Islet of Langerhans (tissue), 1 donor: ENCODE measurements at regions not wholly inside any gene's neighbourhood (a gene's known extent, or its start where the extent isn't known, plus 50 kb on each side); places are given as distances from the start of the nearest gene placed in this dataset.

ENCODE experiments used
- FAIRE-seq: peaks from one replicate; lab custom pipeline; 2011; peaks lifted over from hg19 to GRCh38; lab: Jason Lieb, UNC

GRCh38 chr11:19328586-19329311 is 88.0 kb upstream of the E2F8 start:
- no peak for FAIRE-seq

DNA sequence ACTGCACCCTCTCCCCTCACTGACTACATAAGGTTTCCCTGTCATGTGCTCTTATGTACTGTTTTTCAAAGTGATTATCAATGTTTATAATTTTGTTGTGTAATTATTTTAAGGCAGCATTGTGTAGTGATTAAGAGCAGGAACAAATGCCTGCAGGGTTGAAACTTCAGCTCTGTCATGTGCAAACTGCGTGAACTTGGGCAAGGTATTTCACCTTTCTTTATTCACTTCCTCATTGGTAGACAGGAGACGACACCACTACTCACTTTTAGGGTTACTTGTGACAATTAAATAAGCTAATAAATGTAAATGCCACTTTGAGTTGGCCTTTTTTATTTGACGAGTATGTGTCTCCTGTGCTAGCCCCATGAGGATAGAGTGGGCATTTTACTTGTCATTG is 86.5 kb upstream of the E2F8 start:
- FAIRE-seq = no peak

DNA sequence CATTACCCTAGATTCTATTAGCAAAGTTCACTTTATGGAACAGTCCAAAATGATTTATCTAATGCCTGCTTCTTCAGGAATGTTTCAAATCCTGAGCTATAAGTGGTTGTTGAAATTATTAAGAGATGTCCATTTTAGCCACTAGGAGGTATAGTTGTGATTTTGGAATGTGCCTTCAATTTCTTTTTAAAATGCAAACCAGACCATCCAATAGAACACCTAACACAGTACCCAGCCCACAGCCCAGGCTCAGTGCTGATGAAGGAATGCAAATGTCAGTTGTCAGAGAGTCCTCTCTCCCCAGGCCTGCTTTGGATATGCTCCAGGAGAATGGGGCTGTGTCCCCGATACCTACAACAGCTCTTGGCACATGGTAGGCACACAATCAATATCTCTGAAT is 85.8 kb upstream of the E2F8 start:
- no peak for FAIRE-seq

GRCh38 chr11:19323502-19323901 is 82.8 kb upstream of the E2F8 start:
- FAIRE-seq = no peak

GRCh38 chr11:19321351-19321750 is 80.6 kb upstream of the E2F8 start:
- no peak for FAIRE-seq

- no peak for FAIRE-seq
These were observed 80.1 kb upstream of the E2F8 start for GRCh38 chr11:19320827-19321226.

DNA sequence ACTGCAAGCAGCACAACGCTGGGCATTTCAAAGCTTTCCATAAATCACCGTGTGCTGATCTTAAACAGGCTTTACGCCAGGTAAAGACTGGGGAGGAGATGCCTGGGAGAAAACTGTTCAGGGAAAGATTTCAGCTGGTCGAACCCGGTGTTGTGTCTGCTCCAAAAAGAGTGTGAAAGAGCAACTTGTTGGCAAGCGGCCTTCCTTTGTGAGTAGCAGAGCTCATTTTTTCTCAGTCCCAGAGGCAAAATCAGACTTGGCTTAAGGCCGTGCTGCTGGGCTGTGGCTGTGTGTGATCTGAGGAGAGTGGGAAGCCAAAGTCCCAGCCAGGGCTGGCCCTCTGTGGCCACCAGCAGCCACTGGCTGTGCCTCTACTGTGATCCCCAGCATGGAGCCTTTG is 75.7 kb upstream of the E2F8 start:
- FAIRE-seq = no peak

DNA sequence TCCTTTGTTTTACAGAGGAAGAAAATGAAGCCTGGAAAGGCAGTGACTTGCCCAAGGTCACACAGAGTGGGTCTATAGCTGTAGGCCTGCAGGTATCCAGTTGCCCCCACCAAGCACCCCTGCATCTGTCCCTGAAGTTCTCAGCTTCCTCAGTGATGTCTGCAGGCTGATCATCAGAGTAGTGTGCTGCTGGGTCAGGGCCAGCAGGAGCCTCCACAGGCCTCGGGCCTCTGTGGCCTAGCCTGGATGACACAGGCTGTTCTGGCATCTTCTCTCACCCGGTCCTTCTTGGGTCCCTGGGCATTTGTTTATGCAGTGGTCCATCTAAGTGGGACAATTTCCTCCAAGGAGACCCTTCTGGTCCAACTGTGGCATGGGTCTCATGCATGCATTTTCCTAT is 74.8 kb upstream of the E2F8 start:
- FAIRE-seq = no peak

- no peak for FAIRE-seq
These were observed 72.4 kb upstream of the E2F8 start for GRCh38 chr11:19313140-19313539.

DNA sequence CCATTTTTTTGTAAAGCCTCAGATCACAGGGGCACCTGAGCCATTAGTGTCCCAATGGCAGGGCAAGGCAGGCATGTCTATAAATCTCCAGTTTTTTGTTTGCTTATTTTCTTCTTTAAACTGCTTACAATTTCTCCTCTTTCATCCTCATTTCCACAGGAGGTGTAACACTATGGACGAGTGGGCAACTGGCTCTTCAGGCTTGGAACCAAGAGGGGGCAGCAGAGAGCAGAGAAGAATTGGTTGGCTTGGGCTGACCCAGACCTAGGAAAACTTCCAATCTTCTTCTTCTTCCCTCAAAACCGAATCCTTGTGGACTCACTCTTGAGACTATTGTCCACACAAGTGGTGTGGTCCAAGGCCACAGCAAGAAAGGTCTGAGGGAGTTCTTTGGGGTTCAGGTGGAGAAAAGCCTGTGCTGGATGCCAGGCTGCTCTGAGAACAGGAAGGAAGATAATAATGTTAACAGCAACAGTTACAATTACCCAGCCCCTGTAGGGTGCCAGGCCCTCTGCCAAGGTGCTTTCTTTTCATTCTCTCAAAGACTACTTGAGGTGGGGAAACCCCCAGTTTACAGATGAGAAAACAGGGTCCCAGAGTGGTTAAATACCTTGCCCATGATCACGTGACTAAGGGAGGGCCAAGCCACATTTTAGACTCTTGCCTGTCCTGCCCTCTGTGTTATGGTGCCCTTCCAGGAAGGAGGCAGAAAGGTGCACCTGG is 70.7 kb upstream of the E2F8 start:
- FAIRE-seq = peak; percentile 76

DNA sequence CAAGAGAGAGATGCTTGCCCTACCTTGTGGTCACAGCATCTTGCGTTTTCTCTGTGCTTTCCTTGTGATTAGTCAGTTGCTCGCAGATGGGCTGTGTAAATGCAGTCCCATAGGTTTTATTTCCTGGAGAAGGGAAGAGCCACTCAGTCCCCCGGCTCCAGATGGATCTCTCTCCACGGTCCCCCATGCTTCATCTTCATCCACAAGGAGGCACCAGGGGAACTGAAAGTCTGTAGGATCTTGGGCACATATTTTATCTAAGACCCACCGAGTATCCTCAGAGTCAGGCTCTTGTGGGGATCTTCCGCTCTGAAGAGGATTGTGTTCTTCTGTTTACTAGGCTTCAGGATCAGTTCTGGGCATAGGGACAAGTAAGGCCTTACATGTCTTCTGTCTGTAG is 66.8 kb upstream of the E2F8 start:
- FAIRE-seq = no peak

DNA sequence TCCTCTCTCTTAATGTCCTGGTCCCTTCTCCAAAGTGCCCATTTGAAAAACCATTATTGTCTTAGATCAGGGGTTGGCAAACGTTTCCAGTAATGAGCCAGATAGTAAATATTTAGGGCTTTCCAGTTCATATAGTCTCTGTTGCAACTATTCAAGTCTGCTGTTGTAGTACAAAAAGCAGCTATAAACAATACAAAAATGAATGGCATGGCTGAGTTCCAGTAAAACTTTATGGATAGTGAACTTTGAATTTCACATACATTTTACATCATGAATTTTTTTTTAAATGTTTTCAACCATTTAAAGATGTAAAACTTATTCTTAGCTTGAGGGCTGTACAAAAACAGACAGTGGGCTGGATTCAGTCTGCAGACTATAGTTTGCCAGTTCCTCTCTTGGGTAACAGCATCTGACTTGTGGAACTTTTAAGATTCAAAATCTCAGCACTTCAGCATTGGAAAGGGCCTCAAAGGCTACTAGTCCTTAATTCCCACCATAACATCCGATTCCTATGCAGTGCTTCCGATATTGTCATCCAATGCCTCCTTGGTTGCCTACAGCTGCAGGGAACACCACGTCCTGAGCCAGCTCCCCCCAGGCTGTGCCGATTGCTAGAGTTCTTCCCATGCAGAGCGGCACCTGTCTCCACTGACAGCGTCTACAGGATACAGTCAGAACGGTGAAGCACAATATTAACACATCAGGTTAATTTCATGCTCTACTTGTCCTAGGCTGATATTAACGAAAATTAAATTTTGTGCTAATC is 65.6 kb upstream of the E2F8 start:
- no peak for FAIRE-seq

GRCh38 chr11:19301361-19301760 is 60.6 kb upstream of the E2F8 start:
- no peak for FAIRE-seq

DNA sequence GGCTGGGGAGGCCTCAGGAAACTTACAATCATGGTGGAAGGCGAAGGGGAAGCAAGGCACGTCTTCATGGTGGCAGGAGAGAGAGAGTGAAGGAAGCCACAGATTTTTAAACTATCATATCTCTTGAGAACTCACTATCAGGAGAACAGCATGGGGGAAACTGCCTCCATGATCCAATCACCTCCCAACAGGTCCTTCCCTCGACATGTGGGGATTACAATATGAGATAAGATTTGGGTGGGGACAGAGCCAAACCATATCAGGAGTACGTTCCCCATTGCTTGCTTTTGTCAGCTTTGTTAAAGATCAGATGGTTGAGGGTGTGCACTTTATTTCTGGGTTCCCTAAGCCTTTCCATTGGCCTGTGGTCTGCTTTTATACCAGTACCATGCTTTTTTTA is 53.7 kb upstream of the E2F8 start:
- FAIRE-seq = no peak

DNA sequence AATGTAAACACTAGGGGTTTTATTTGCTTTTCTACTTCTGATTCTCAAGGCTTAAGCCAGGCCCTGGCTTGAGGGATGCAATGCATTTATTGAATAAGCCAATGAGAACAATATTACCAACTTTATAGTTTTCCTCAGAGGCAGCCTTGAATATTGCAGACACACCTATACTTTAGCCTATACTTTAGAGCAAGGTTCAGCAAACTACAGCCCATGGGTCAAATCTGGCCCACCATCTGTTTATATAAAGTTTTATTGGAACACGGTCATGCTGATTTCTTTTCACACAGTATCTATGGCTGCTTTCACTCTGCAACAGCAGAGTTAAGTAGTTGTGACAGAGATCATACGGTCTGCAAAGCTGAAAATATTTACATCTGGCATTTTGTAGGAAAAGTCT is 50.3 kb upstream of the E2F8 start:
- no peak for FAIRE-seq
